NCI-H748 (cell line): ENCODE measurements at regions not wholly inside any gene's neighbourhood (a gene's known extent, or its start where the extent isn't known, plus 50 kb on each side); places are given as distances from the start of the nearest gene placed in this dataset.
"Not testable (repeated sequence)": the region's sequence is repeated elsewhere in the genome, so short reads cannot be mapped to it uniquely, and the experiment has no call there.

Source experiments
- DNase-seq: peaks from one replicate; lab custom pipeline; 2025; ENCODE audit not compliant: unreplicated experiment; lab: John Stamatoyannopoulos, UW

DNA sequence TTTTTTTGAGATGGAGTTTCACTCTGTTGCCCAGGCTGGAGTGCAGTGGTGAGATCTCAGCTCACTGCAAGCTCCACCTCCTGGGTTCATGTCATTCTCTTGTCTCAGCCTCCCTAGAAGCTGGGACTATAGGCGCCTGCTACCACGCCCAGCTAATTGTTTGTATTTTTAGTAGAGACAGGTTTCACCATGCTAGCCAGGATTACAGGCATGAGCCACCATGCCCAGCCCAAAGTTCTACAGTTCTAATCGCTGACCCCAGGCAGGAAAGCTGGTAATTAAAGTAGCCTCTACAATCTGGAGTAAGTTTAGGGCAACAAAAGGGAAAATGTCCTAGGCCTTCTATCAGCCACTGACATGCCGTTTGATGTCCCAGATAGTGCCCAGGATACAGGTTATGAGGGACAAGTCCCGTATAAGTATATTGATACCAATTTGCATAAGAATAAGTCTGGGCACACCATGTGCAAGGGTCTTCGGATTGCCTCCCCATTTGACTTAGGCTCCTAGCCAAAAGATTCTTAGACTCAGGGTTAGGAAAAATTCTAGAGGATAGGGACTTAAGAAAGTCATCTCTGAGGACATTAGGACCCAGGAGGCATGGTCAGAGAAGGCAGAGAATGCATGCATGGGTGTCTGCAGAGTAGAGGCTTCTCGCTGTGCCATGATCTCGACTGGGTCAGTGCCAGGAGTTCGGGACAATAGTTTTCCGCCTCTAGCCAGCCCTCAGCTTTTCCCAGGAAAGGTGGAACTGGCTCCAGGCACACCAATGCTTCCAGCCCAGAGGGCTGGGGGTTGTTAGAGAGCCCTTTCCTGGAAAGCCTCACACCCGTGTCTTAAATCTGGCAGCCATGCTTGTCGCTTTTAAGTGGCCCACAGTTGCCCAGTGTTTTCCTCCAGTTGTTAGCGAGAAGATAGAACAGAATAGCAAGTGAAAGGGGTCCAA, 1111.1 kb downstream of the TAF11L14 start:
- DNase-seq, result peak; percentile 91

DNA sequence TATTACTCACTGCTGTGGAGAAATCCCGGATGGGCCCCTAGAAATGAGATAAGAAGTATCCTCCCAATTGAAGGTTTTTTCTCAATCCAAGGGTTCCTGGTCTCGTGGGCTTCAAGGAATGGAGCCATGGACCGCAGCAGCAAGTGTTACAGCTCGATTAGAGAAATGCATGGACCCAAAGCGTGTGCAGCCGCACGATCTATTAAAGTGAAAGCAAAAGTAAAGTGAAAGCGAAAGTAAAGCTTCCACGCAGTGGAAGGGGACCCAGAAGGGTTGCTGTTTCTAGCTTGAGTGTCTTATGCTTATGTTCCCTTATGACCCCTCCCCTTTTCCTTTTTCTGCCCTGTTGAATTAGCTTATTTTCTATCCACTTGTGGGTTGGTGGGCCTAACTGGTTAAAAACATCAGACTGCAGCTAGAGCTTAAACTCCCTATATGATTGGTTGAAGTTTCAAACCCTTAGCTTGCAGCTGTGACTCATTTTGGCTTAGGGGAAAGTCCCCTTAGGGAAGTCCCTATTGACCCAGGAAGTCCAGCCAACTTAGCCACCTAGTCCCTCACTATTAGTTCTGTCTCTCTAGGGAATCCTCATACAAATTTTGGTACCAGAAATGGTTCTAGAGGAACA, 1111.8 kb downstream of the TAF11L14 start:
- peak; percentile 92 for DNase-seq

DNA sequence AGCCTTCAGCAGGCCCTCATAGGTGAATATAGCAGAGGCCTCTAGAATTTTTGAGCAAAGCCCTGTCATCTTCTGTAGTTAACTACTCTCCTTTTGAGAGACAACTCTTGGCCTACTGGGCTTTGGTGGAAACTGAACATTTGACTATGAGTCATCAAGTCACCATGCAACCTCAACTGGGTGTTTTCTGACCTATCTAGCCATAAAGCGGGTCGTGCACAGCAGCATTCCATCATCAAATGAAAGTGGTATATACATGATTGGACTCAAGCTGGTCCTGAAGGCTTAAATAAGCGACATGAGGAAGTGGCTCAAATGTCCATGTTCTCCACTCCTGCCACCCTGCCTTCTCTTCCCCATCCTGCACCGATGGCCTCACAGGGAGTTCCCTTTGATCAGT, 1115.5 kb downstream of the TAF11L14 start:
- no peak for DNase-seq

DNA sequence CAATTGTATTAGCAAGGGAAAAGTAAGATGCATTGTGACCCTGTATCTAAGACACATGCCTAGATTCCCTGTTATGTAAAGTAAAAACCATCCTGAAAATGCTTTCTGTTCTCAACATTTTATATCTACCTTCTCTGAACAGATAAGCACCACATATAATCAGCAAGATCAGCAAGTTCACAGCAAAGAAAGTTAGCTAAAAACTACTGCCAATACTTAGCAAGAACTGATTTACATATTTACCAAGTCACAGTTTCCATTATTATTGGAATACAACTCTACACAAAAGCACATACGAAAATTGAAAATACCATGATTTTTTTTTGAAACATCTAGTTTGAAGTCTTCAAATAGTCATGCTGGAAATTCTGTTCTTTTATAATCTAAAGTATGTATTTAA, 1118.1 kb downstream of the TAF11L14 start:
- DNase-seq, result no peak

DNA sequence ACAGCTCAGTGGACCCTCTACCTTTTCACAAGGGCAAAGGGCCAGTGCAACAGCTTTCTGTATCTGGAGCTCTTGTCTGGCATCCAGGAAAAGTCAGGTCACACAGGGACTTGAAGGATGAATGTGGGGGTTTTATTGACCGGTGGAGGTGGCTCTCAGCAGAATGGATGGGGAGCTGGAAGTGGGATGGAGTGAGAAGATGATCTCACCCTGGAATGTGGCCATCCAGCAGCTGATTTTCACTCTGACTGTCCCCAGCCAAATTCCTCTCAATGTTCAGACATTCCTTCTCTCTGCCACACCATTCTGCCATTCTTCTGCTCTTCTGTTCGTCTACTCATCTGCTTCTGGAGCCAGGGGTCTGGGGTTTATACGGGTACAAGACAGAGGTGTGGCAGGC, 1119.9 kb downstream of the TAF11L14 start:
- DNase-seq, result no peak

DNA sequence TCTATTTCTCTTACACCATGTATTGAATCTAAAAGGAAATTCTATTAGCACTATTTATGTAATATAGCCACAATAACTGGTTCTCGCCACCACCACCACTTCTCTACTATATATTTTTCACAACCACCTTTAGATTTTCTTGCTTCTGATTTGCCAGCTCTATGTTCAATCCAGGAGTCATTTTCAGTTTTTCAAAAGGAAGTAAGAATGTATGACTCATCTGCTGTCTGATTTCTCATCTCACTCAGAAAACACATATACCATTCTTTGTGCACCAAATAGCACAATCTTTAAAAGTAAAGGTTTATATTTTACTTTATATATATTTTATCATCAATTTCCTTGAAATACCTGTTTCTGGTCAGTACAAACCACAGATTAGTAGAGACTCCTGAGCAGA, 1127.5 kb downstream of the TAF11L14 start:
- DNase-seq, result no peak

DNA sequence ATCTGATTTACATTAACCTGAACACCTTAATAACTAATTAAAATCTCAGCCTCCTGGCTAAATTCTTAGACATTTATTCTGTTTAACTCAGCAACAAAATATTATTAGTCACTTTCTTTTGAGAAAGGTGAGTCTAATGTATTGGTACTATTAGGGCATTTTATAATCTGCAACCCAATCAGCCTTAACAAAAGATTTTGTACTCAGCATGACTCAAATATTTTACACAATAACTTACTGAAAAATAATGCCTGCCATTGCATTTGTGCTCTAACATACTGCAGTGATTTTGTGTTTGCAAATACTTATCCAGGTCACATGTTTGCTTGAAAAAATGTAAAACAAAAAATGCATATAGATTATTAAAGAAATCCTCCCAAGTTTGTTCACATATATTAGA, 1129.9 kb downstream of the TAF11L14 start:
- no peak for DNase-seq

DNA sequence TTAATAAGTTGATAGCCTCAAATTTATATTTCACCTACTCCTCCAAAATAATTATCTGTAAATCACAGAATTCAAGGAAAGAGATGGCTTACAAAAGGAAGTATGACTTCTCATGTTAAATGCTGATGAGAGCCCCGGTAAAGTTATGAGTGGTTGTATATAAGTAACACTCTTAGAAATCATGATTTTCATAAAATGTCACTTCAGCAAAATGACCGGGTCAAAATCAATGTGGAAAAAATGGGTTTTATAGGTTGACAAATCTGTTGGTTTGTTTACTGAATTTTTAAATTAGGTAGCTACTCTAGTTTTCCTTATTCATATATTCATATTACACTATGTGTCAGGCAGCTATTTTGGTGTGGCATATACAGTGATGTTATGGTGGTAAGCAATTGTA, 1131.0 kb downstream of the TAF11L14 start:
- no peak for DNase-seq

DNA sequence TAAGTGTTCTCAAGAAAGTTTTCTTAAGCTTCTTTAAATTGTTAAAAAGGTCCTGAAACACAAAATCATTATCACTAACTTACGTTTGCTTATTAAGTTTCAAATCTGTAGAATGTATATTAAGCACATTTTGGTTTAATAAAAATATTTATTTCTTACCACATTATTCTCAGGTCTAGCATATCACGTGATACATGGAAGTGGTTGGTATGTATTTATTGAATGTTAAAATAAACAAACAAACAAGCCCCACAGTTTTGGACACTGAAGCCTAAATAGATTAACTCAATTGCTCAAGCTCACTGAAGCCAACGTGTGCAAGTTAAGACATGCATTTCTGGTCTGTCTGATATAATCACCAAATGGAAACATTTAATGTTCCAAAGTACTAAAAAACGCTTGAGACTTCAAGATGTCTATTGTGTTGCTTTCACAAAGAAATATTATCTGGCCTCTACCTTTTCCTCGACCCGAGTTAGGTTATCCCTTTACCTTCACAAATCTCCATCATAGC, 1136.9 kb downstream of the TAF11L14 start:
- no peak for DNase-seq

DNA sequence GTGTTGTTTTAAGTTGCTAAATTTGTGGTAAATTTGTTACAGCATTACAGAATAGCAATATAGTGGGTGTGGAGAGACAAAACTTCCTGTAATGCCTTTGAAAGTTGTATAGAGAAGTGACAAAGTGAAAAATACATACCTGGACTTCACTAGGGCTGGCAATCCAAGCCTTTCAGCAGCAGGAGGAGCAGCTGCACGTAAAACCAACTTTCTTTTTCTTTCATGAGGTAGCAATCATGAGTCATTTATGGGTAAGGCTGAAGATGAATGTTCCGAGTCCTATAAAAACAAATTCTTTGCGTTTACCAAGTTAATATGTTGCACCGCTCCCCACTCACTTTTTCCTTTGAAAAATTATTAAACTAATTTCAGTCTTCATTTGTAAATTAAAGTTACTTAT, 1138.2 kb downstream of the TAF11L14 start:
- DNase-seq, result peak; percentile 89

DNA sequence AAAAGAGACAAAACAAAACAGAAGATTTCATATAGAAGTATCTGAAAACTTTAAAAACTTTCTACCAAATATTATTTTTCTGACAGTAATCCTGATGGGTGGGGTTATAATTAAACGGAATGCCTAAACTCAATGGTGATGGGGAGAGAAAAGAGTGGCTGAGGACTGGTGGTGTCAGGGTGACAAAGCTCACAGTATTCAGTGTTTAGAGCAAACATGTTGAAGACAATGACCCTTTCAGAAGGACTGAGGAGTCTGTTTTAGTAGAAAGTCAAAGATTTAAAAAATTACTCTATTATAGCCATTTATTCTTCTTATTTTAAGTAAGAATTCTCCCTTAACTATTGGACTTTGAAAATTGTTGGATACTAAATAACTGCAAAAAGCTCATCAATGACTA, 1144.0 kb downstream of the TAF11L14 start:
- DNase-seq, result no peak

DNA sequence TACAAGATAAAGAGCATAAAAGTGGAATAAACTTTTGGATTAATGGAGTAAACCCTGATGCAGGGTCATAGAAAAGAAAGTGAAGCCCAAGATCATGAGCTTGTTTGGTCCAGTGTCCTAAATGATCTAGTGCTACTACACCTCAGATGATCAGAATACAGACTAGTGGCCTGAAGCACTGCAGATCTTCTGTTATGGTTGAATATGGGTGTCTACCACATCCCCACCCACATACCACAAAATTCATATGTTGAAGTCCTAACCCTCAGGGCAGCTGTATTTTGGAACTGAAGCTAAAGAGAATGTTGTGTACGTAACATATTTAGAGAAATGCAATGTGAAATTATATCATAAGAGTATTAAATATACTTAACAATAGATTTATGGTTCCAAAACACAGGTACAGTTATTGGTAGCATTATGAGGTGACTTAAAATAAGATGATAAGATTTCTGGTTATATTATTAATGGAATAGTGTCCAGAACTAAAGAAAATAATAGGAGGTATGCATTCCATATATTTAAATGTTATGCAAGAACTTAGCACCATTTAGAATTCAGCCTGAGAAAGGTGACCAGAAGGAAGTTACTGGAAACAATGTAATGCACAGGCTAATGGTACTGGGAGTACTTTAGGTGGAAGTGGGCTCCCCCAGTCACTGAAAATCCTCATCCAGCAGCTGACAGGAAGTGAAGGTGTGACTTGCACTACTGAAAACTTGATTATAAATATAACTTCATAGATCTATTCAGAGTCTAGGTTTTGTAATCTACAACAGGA, 1155.1 kb downstream of the TAF11L14 start:
- peak; percentile 34 for DNase-seq

DNA sequence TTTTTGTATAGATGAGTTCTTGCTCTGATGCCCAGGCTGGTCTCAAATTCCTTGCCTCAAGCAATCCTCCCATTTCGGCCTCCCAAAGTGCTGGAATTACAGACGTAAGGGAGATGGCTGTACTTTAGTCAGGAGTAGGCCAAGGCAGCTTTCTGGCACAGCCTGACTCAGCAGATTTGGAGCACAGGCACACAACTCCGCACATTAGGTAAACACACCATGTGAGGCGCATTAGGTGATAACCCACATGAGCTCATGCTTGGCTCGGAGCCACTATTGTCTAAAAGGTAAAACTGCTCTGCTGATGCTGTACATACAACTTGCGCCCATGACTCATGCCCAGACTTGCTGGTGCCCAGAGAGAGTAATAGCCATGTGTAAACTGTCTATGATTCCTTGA, 1157.9 kb downstream of the TAF11L14 start:
- DNase-seq, result peak; percentile 100

DNA sequence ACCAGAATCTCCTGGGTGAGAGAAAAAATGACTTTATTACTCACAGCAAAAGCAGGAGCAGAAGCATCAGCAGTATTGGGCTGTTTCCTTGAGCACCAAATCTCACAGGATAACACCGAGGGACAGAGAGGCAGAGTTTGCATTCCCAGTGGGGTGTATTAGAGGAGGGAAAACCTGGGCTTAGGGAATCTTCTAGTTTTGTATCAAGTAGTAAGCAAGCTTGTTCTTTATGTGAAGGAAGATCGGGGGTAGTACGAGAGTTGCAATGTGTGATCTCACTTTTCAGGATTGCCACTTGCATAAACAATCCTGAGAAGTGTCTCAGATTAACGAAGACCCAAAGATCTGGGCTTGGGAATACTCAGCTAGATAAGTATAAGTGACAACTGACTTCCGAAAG, 1163.0 kb downstream of the TAF11L14 start:
- DNase-seq, result peak; percentile 39

DNA sequence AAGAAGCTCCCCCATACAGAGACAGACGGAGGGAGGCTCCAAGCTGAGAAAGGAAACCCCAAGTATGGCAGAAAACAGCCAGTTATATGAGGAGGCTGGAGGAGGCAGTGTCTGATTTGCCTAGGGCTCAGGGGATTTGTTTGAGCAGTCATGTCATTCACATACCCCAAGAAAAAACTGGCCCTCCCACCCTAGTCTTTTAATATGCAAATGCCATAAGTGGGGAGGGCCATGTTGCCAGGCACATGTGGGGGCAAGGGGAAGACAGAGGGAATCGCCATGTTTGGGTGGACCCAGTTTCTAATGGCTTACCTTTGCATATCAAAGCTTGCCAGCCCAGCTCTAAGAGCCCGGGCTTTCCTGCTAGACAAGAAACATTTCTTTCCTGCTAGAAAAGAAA, 1163.8 kb downstream of the TAF11L14 start:
- peak; percentile 86 for DNase-seq

DNA sequence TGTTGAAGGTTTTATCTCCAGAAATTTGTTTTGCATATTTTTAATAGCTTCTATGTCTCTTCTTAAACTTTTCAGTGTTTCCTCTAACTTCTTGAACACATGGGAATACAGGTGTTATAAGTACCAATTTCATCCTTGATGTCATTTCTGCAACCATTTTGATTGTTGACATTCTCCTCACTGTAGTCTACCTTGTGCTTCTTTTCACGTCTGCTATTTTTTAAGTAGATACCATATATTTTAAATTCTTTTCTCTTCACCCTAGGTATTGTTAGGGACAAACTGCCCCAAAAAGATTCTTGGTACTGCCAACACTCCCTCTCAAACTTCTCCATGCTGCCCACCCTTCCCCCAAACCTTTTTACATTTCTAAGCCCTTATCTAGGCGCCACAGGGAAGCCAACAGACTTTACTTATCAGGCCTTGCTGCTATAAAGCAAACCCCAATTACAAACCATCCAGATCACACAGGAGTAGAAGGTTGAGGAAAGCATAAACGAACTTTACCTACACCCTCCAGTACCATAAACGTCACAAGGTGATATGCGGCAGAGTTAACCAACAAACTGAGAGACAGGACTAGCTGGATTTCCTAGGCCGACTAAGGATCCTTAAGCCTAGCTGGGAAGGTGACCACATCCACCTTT, 1165.3 kb downstream of the TAF11L14 start:
- no peak for DNase-seq

DNA sequence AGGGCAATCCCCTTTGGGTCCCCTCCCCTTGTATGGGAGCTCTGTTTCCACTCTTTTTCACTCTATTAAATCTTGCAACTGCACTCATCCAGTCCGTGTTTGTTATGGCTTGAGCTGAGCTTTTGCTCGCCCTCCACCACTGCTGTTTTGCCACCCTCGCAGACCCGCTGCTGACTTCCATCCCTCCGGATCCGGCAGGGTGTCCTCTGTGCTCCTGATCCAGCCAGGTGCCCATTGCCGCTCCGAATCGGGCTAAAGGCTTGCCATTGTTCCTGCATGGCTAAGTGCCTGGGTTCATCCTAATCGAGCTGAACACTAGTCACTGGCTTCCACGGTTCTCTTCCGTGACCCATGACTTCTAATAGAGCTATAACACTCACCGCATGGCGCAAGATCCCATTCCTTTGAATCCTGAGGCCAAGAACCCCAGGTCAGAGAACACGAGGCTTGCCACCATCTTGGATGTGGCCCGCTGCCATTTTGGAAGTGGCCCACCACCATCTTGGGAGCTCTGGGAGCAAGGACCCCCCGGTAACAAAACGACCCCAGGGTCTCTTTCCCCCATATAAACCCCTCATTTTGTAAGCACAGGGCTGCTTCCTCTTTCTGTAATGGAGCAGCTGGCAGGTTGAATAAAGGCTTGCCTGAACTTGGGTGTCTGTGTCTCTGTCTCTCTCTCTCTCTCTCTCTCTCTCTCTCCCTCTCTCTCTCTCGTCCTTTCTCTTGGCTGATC, 1166.2 kb downstream of the TAF11L14 start:
- DNase-seq, result no peak

DNA sequence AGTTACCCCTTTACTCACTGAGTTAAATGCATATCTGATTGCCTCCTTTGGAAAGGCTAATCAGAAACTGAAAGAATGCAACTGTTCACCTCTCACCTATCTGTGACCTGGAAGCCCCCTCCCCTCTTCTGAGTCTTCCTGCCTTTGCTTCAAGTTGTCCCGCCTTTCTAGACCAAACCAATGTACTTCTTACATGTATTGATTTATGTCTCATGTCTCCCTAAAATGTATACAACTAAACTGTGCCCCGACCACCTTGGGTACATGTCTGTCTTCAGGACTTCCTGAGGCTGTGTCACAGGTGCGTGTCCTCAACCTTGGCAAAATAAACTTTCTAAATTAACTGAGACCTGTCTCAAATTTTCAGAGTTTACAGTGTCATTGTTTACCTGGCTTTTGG, 1167.2 kb downstream of the TAF11L14 start:
- not testable (repeated sequence) for DNase-seq

DNA sequence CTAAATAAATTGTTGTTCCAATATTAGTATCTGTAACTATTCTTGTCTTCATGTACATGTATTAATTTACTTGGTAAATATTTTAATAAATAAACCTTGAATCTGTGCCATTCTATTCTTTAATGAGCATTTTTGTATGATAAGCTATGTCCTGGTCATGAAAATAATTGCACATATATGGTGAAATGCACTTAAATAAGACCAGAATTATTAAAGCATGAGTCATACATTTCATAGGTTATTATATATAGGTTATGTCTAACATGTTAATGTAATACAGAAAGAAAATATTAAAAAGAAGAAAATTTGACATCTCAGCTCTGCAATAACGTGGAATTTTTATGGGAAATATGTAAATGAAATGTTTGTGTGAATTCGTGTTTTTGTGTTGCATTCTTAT, 1168.1 kb downstream of the TAF11L14 start:
- no peak for DNase-seq

DNA sequence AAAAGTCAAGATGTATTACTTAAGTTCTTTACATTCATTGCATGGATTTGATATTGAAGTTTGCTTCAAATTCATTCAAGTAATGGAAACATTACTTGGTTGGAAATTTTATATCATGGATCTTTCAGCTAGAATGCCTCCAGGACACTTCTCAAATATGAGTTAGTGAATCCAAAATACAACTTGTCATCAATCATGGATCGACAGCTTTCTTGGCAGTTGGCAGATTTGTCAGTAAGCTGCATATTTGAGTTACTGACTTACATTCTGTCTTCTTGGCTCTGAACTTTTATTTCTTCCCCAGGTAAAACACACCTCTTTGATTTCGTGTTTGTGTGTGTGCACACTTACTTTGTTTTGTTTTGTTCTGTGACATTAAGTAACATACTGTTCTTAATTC, 1171.1 kb downstream of the TAF11L14 start:
- DNase-seq, result no peak
